GM19043 (cell line): ENCODE measurements at regions not wholly inside any gene's neighbourhood (a gene's known extent, or its start where the extent isn't known, plus 50 kb on each side); places are given as distances from the start of the nearest gene placed in this dataset.
"Not testable (repeated sequence)": the region's sequence is repeated elsewhere in the genome, so short reads cannot be mapped to it uniquely, and the experiment has no call there.

ENCODE experiments used
- ATAC-seq: cut with Tn5 transposase; IDR thresholded peaks from one replicate; pipeline ENCODE4 v1.9.1; 2021; ENCODE audit warnings: low read depth; ENCODE audit not compliant: unreplicated experiment

DNA sequence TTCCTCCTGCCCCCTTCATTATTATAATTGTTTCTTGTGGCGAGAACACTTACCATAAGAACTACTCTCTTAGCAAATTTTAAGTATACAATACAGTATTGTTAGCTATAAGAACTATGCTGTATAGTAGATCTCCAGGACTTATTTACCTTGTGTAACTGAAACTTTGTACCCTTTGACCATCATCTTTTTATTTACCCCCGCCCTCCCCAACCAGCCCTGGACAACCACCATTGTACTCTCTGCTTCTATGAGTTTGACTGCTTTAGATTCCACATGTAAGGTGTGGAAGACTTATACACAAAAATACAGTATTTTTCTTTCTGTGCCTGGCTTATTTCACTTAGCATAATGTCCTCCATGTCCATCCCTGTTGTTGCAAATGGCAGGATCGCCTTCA, 161.1 kb downstream of the PHF8 start:
- no peak for ATAC-seq

DNA sequence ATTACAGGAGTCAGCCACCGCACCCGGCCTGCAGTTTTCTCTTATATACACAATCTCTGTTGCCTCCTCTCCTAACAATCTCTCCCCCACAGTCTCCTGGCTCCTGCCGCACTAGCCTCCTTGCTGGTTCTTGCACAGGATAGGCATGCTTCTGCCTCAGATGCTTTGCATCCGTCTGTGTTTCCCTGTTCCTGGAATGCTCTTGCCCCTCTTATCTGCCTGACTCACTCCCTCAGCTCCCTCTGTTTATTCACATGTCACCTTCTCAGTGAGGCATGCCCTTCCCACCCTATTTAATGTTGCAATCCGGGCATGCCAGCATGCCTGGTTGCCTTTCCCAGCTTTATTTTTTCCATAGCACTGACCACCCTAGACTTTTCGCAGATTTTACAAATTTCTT, 161.9 kb downstream of the PHF8 start:
- no peak for ATAC-seq

DNA sequence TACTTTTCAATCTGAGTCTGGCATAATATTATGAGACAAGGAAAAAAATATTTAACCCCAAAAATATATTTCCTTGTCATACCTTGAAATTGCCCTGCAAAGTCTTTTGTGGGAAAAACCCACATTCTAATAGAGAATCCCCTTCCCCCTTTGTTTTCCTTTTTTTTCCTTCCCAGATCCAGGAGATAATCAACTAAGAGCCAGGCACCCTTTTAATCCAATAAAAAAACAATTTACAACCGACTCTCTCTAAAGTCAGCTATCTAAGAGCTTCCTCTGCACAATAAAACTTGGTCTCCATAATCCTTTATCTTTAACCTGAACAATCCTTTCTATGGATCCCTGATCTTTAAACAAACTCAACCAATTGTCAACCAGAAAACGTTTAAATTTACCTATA, 163.5 kb downstream of the PHF8 start:
- not testable (repeated sequence) for ATAC-seq

- ATAC-seq = no peak
Measured at GRCh38 chrX:53859890-53860289, 173.4 kb upstream of the HUWE1 start.

- peak; percentile 59 for ATAC-seq
Measured at GRCh38 chrX:53831662-53832635, 145.4 kb upstream of the HUWE1 start.

GRCh38 chrX:53824686-53825085, 138.2 kb upstream of the HUWE1 start:
- ATAC-seq = no peak

DNA sequence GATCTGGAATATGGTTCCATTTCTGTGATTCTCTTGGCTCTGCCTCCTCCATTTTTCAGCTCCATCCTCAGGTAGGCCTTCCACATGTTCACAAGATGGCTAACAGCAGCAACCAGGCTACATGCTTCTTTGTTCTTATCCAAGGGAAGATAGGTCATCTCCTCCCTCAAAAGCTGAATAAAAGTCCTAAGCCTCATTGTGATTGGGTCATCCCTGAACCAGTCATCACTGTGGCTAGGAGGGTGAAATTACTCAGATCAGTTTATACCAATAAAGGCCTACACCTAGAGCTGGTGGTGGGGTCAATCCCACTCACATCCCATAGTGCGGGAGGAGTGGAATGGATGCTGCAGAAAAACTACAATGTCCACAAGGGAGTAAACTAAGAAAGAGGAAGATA, 131.6 kb upstream of the HUWE1 start:
- ATAC-seq = not testable (repeated sequence)

DNA sequence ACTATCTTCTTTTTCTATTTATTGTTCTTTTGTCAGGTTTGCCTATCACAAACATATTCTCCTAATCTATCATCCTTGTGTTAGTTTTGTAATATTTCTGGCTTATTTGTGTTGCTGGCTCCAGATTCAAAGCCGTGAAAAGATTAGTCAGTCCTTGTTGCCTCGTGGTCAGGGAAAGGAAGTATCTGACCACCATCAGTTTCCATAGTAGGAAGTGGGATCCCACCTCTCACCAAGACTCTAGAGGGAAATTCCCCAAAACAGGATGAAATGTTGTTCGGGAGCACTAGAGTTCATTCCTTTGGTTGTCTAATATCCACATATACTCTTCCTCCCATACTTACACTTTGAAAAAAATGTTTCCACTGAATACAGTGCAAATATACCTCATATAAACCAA, 131.0 kb upstream of the HUWE1 start:
- ATAC-seq = no peak

DNA sequence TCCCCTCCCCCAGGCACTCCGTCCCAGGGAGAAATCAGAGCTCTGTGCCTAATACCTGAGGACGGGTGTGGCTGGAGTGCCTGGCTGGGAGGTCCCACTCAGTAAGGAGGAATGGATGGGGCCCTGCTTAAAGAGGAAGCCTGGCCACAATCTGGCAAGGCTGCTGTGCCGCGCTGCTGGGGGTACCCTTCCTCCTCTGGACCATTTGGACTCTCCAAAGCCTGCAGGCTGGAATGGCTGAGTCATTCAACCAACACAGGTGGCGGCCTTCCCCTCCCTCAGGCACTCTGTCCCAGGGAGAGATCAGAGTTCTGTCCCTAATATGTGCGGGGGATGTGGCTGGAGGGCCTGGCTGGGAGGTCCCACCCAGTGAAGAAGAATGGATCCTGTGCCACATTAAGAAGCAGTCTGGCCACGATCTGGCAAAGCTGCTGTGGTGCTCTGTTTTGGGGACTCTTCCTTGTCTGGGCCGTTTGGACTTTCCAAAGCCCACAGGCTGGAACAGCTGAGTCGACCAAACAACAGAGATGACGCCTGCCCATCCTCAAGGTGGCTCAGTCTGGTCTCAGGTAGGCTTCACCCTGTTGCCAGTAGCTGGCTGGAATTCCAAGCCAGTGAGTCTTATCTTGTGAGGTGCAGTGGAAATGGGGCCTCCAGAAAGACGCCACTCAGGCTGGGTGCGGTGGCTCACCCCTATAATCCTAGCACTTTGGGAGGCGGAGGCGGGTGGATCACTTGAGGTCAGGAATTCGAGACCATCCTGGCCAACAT, 127.3 kb upstream of the HUWE1 start:
- ATAC-seq = no peak

- ATAC-seq = no peak
Measured at GRCh38 chrX:53798281-53798680, 111.8 kb upstream of the HUWE1 start.

- ATAC-seq = no peak
Measured at GRCh38 chrX:53795576-53795975, 109.1 kb upstream of the HUWE1 start.

DNA sequence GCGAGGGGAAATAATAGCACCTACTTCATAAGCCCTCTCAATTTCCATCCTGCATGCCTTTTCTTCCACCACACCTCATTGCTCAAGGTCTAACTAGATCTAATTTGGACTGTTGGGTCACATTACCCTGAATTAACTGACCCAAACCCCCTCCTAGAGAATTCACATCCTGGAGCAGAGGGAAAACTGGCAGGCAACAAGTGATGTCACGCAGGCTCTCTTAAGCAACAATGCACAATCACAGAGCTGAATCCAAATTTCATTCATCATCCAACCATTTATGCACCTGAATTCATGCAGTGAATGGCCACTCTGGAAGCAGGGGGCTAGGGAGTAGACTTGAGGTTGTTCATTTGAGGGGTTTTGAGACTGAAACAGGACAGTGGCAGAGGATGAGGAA, 107.7 kb upstream of the HUWE1 start:
- no peak for ATAC-seq

GRCh38 chrX:53768865-53769264, 82.3 kb upstream of the HUWE1 start:
- ATAC-seq = no peak

DNA sequence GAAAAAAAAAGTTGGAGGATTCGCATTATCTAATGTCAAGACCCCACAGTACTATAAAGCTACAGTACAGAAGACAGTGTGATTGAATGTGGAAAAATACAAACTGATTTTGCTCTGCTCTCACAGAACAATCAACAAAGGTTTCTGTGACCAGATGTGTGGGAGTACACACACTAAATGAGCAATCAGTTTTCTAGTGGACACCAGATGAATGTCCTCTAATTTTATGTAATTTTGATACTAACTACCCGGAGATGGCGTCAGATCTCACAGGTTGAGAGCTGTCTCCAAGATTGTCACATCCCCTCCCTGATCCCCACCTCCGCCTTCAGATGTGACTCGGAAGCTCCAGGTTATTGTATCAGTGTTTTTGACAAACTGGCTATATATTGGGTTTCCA, 81.9 kb upstream of the HUWE1 start:
- no peak for ATAC-seq

DNA sequence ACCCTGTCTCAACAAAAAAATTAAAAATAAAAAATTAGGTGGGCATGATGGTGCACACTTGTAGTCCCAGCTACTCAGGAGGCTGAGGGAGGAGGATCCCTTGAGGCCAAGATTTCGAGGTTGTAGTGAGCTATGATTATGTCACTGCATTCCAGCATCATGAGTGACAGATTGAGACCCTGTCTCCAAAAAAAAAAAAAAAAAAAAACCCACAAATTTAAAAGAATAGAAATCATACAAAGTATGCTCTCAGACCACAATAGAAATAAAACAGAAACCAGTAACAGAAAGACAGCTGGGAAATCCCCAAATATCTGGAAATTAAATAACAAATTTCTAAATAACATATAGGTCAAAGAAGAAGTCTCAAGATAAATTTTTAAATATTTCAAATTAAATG, 81.0 kb upstream of the HUWE1 start:
- no peak for ATAC-seq

- not testable (repeated sequence) for ATAC-seq
Measured at GRCh38 chrX:53757181-53757580, 70.7 kb upstream of the HUWE1 start.

DNA sequence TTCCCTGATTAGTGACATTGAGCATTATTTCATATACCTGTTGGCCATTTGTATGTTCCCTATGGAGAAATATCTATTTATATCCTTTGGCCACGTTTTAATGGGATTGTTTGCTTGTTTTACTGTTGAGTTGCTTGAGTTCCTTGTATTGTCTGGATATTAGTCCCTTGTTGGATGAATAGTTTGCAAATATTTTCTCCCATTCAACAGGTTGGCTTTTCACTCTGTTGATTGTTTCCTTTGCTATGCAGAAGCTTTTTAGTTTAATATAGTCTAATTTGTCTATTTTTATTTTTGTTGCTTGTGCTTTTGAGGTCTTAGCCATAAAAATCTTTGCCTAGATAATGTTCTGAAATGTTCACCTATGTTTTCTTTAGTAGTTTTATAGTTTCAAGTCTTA, 60.2 kb upstream of the HUWE1 start:
- no peak for ATAC-seq

DNA sequence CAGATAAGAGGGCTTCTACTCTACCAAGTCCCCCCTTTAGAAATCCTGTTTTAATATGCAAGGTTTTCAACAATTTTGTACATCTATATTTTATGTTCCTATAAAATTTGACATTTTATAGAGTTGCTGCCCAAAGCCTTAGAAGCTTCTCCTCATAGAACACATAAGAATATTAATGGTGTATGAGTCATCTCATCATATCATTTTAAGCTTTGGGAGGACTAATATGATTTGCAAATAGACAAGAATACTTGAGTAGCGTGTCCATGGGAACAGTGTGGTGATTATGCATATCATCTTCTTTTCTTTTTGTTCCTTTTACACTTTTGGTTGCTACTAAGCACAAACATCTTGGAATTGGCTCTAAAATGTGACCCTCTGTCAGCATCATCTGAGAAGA, 56.7 kb upstream of the HUWE1 start:
- no peak for ATAC-seq

DNA sequence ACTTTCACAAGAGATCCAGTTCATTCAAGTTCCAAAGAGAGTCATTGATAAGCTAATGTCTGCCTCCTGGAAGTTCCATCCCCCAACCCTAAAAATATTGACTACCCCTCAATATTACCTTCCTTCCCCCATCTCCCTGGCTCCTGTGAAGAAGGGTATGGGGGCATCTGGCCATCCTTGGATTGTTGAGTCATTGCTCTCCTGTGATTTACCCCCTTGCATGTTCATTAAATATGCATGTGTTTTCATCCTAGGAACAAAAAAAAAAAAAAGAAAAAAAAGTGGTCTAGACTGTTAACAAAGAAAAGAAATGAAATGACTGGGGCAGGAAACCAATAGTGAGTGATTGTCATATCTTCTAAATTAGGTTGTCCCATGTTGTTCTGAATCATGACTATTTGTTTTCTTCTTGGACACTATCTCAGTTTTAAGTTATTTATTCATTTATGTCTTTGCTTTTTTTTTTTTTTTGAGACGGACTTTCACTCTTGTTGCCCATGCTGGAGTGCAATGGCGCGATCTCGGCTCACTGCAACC, 51.9 kb upstream of the HUWE1 start:
- ATAC-seq = no peak
